Activated T-cell treated with anti-CD3 and anti-CD28 coated beads, Interleukin-2, amount 50 U/mL, for 24 hours (primary cell): ENCODE measurements at regions not wholly inside any gene's neighbourhood (a gene's known extent, or its start where the extent isn't known, plus 50 kb on each side); places are given as distances from the start of the nearest gene placed in this dataset.

ENCODE experiments used
- DNase-seq: peaks from one replicate; pipeline ENCODE4 v3.0.0-alpha.2; 2020
- H3K27ac Mint-ChIP-seq: 2 replicates; pipeline ENCODE4 v1.8.0; 2020; ENCODE audit warnings: mild to moderate bottlenecking, mixed read lengths
- H3K27me3 Mint-ChIP-seq: 2 replicates; pipeline ENCODE4 v1.8.0; 2020; ENCODE audit warnings: mixed read lengths
- H3K36me3 Mint-ChIP-seq: 2 replicates; pipeline ENCODE4 v1.8.0; 2020; ENCODE audit warnings: low read depth, mixed read lengths
- H3K4me1 Mint-ChIP-seq: 2 replicates; pipeline ENCODE4 v1.8.0; 2020; ENCODE audit warnings: low read depth, mixed read lengths
- H3K4me3 Mint-ChIP-seq: 2 replicates; pipeline ENCODE4 v1.8.0; 2020; ENCODE audit warnings: mild to moderate bottlenecking, moderate library complexity, mixed read lengths
- H3K9me3 Mint-ChIP-seq: 2 replicates; pipeline ENCODE4 v1.8.0; 2020; ENCODE audit warnings: mixed read lengths

DNA sequence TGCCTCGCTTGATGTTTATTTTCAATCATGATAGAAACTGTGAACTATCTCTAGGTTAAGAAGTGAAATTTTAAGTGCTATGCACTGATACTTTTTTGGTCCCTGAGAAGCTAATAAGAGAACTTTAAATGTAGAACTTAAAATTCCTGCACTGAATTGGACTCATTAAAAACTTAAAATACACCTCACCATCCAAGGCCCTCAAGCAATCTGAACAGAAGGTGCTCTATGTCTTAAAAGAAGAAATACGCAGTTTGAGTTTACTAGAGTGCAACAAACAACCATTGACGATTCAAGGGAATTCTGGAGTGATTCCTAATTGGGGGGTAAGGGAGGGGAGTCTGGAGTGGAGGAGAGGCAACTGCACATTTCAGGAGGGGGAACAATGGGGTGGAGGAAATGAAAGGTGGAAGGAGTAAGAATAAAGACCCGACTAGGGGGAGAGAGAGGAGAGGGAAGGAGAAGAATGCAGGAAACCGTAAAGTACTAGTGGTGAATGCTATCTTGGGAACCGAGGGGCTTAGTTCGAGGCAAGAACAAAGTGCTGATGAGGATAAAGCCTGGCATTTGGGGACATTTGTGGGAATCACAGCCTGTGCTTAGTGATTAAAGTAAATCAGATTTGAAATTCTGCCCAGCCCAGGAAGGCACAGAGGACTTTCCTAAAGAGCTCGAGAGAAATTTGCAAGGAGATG is 389.7 kb downstream of the AACS start:
- Mint-ChIP-seq H3K4me1 (no peaks in the 10 kb centered on the region), H3K27ac (no peak overlapping the region), H3K9me3 (peaks cover 19% of the 10 kb centered on the region), H3K36me3 (no peaks in the 10 kb centered on the region), H3K4me3 (no peak overlapping the region), H3K27me3 (peaks cover 13% of the 10 kb centered on the region)
- no peak for DNase-seq

DNA sequence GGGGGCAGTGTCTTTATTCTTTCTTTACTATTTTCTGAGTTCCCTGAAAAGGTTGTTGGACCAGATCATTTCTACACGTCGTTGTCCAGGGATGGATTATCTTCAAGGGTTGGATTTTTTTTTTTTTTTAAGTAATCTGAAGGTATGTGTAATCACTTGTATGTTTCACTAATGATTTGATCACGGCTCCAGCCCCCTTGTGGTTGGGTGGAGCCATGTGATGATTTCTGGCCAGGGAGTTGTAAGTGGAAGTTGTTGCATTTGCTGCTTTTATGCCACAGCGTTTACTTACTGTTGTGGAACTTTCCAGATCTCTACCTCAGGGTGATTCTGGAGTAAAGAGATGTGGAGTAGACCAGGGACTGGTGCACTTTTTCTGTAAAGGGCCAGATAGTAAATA is 390.3 kb downstream of the AACS start:
- no peaks in the 10 kb centered on the region for H3K36me3 Mint-ChIP-seq
- peaks cover 14% of the 10 kb centered on the region for H3K9me3 Mint-ChIP-seq
- H3K27ac Mint-ChIP-seq: no peak overlapping the region
- DNase-seq: no peak
- peaks cover 13% of the 10 kb centered on the region for H3K27me3 Mint-ChIP-seq
- no peak overlapping the region for H3K4me3 Mint-ChIP-seq
- no peaks in the 10 kb centered on the region for H3K4me1 Mint-ChIP-seq

DNA sequence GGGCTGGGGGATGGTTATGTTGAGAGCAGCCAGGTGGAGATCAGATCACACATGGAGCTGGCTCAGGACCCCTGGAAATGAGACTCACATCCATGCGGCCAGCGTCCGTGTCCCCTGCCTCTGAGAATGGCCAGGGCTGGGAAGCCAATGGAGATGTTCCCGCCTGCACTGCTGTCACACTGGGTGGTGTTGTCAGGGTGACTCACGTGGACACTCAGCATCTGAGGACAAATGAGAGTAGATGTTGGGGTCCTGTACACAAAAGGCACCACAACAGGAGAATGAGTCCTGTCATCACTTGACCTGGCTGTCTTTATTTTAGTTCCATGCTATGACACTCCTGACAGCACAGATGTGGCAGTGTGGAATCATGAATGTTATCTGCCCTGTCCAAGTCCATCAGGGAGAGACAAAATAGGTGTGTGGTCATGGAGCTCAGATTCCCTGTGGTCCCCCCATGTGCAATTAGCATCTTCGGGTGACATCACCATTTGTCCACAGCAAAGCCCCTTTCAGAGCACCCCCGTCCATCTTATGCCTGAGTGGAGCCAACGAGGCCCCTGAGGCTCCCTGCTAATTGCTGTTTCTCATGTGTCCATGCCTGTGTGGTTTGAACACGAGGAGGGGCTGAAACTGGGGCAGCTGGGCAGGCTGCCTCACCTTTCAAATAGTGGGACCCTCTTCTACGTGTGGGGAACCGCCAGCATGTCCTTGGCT is 393.5 kb downstream of the AACS start:
- Mint-ChIP-seq H3K36me3 (no peaks in the 10 kb centered on the region), H3K27me3 (peaks cover 13% of the 10 kb centered on the region), H3K4me3 (no peak overlapping the region), H3K4me1 (no peaks in the 10 kb centered on the region), H3K27ac (no peak overlapping the region), H3K9me3 (no peaks in the 10 kb centered on the region)
- DNase-seq: no peak

DNA sequence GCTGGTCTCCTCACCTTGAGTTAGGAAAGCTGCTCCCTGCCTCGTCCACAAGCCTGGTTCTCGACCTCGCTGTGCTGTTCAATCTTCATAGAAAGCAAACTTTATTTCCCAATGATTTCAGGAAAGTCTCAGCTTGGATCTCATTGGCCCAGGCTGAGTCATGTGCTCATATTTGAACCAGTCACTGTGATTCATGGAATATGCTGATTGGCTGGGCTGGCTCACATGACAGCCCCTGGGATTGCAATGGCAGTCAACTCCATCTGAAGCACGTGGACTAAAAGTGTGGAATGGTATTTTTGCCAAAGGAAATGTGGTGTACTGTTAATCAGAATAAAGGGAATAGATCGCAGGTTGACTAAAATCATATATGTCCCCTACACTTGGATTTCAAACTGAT is 396.6 kb downstream of the AACS start:
- Mint-ChIP-seq H3K27ac (no peak overlapping the region), H3K36me3 (no peaks in the 10 kb centered on the region)

DNA sequence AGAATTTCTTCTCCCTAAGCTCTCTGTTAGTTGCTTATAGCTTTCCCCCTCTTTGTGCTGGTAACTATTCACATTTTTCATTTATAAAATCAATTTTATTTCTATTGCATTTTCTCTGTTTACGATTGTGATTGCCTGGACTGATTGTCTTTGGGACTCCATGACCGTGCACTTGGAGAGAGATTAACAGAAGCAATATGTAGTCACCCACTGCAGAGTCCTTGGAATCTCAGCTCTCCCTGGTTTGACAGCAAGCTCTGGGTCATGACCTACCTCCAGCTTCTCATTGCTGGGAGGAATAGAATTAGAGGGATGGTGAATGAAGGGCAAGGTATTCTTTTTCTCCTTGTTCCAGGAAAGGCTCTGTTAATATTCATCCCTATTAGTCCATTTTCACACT is 398.2 kb downstream of the AACS start:
- no peaks in the 10 kb centered on the region for H3K4me1 Mint-ChIP-seq
- no peak overlapping the region for H3K27ac Mint-ChIP-seq

More for the DNA sequence above, 396.6 kb downstream of the AACS start:
- no peak for DNase-seq
- Mint-ChIP-seq H3K9me3 (no peaks in the 10 kb centered on the region), H3K27me3 (peaks cover 7% of the 10 kb centered on the region), H3K4me1 (no peaks in the 10 kb centered on the region), H3K4me3 (no peak overlapping the region)

DNA sequence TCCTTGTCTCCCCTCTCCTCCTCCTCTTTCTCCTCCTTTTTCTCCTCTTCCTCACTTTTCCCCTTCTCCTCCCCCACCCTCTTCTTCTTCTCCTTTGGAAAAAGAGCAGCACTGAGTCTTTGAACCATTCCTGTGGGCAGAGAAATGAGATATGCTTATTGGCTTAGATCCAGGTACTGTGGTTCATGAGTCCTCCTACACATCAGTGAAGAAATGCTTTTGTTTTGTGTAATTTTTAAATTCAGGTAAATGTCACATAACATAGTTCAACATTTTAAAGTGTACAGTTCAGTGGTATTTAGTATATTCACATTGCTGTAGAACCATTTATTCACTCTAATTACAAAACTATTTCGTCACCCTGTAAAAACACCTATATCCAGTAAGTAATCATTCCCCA is 402.1 kb downstream of the AACS start:
- Mint-ChIP-seq H3K27ac (no peak overlapping the region), H3K9me3 (no peaks in the 10 kb centered on the region), H3K36me3 (no peaks in the 10 kb centered on the region), H3K4me3 (no peak overlapping the region), H3K4me1 (no peaks in the 10 kb centered on the region), H3K27me3 (no peaks in the 10 kb centered on the region)
- DNase-seq: no peak

More for the DNA sequence above, 398.2 kb downstream of the AACS start:
- DNase-seq: no peak
- H3K9me3 Mint-ChIP-seq: no peaks in the 10 kb centered on the region
- no peaks in the 10 kb centered on the region for H3K27me3 Mint-ChIP-seq
- H3K36me3 Mint-ChIP-seq: no peaks in the 10 kb centered on the region
- no peak overlapping the region for H3K4me3 Mint-ChIP-seq

DNA sequence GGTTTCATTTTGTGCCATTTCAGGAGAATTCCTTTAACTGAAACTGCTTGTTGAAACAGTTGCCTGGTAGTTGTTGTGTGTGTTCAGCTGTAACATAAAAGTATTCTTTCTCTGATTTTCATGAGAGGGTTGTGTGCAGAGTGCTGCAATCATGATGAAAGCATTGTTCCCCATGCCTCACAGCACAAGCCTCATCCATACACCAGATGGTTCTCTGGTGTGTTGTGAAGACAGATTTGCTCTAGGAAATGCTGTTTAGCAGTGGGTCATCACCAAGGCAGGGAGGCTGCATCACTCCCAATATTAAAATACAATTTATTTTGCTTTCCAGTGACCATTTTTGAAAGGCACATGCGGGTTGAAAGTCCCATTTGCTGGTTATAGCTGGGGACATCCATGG is 404.4 kb downstream of the AACS start:
- H3K9me3 Mint-ChIP-seq: no peaks in the 10 kb centered on the region
- no peak for DNase-seq
- no peak overlapping the region for H3K27ac Mint-ChIP-seq
- no peaks in the 10 kb centered on the region for H3K36me3 Mint-ChIP-seq
- H3K4me1 Mint-ChIP-seq: no peaks in the 10 kb centered on the region
- H3K4me3 Mint-ChIP-seq: no peak overlapping the region
- peaks cover under 1% of the 10 kb centered on the region for H3K27me3 Mint-ChIP-seq

DNA sequence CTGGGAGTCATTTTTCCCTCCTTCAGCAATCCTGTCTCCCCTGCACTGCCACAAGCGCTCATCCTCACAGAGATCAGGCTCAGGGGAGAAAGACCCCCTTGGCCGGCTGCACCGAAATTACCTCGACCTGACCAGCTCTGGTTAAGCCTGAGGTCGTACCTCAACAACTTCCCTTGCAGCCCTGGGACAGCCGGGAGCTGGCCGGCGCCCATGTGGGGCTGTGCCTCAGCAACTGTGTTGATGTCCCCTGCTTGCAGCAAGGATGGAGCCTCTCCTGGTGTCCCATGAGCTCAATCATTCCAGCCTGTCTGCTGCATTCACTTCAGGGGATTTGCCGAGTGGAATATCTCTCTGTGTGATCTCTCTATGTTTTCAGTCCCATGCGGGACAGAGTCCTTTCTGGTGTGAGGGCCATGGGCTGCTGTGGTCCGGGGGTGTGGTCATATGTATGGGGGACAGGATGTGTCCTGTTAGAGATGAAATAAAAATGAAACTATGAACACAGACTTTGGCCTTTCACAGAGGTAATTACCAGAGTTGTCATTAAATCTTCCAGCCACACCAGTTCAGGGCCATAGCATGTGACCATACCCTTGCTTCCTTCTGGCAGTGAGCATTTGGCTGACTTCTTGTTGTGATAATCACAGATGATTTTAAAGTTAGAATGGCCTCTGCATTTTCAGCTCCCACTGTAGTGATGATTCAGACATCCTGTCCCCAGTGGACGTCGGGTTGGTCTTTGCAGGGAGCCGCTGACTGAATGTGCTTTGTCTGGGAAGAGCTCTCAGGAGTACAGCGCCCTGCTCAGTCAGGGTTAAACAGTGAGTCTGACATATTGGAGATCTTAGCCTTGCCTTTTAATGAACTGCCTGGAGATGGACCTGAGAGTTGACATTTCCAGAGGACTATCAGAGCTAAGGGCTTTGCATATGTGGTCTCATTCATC is 405.9 kb downstream of the AACS start:
- no peak overlapping the region for H3K27ac Mint-ChIP-seq
- H3K27me3 Mint-ChIP-seq: peaks cover 5% of the 10 kb centered on the region
- no peak for DNase-seq
- no peaks in the 10 kb centered on the region for H3K9me3 Mint-ChIP-seq
- H3K36me3 Mint-ChIP-seq: no peaks in the 10 kb centered on the region
- H3K4me3 Mint-ChIP-seq: no peak overlapping the region
- H3K4me1 Mint-ChIP-seq: no peaks in the 10 kb centered on the region

DNA sequence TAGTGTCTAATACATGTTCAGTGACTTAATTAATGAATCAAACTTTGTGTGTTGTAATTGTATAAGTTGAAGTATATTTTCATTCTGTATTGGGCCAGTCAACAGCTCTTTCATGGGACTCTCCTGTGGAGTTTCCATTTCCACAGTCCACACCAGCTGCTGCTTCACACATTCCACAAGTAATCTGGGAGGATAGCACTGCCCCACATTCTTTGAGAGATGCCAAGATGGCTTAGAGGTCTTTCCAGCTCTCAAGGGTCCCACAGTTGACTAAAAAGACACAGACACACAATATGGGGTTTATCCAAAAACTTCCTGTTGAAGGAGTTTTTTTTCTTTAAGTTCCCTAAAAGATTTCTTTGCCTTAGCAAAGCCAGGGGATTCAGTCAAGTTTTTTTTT is 408.3 kb downstream of the AACS start:
- no peak overlapping the region for H3K4me3 Mint-ChIP-seq
- no peak overlapping the region for H3K27ac Mint-ChIP-seq
- no peaks in the 10 kb centered on the region for H3K36me3 Mint-ChIP-seq
- no peak for DNase-seq
- no peaks in the 10 kb centered on the region for H3K4me1 Mint-ChIP-seq
- no peaks in the 10 kb centered on the region for H3K9me3 Mint-ChIP-seq
- H3K27me3 Mint-ChIP-seq: peaks cover 14% of the 10 kb centered on the region

DNA sequence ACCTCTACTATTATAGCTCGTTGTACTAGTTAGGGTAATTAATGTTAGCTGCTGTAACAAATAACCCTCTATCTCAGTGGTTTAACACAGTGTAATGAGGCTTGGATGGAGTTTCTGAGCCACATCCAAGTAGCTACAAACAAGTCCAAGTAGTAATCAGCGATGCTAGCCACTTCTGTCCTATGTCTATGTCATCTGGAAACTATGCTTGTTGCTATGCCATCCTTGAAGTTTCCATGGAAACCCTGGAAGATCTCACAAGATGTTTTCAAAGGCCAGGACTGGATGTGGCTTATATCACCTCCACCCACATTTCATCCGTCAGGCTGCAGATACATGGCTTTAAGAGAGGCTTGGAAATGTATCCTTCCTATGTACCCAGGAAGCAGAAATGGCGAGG is 422.1 kb downstream of the AACS start:
- H3K36me3 Mint-ChIP-seq: no peaks in the 10 kb centered on the region
- H3K4me1 Mint-ChIP-seq: no peaks in the 10 kb centered on the region
- H3K27me3 Mint-ChIP-seq: no peaks in the 10 kb centered on the region
- H3K9me3 Mint-ChIP-seq: peaks cover 4% of the 10 kb centered on the region
- no peak for DNase-seq
- H3K27ac Mint-ChIP-seq: no peak overlapping the region
- no peak overlapping the region for H3K4me3 Mint-ChIP-seq

DNA sequence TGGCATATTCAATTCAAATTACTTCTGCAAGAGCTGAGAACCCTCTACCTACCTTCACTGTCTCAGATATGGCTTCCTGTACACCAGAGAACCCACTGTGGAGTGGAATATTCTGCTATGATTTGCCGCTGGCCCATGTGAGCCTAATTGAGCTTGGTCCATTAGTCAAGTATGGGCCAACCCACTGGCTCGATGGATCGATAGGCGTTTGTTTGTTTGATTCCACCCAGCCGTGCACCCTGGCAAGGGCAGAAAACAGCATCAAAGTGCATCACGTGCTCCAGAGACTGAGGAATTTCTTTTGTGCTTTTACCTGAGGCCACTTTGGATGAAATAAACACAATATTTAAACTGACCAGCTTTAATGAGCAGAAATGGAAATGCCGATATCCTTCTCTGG is 426.3 kb downstream of the AACS start:
- DNase-seq: no peak
- no peak overlapping the region for H3K4me3 Mint-ChIP-seq
- no peaks in the 10 kb centered on the region for H3K27me3 Mint-ChIP-seq
- H3K27ac Mint-ChIP-seq: no peak overlapping the region
- H3K9me3 Mint-ChIP-seq: peaks cover 4% of the 10 kb centered on the region
- no peaks in the 10 kb centered on the region for H3K4me1 Mint-ChIP-seq
- H3K36me3 Mint-ChIP-seq: no peaks in the 10 kb centered on the region

DNA sequence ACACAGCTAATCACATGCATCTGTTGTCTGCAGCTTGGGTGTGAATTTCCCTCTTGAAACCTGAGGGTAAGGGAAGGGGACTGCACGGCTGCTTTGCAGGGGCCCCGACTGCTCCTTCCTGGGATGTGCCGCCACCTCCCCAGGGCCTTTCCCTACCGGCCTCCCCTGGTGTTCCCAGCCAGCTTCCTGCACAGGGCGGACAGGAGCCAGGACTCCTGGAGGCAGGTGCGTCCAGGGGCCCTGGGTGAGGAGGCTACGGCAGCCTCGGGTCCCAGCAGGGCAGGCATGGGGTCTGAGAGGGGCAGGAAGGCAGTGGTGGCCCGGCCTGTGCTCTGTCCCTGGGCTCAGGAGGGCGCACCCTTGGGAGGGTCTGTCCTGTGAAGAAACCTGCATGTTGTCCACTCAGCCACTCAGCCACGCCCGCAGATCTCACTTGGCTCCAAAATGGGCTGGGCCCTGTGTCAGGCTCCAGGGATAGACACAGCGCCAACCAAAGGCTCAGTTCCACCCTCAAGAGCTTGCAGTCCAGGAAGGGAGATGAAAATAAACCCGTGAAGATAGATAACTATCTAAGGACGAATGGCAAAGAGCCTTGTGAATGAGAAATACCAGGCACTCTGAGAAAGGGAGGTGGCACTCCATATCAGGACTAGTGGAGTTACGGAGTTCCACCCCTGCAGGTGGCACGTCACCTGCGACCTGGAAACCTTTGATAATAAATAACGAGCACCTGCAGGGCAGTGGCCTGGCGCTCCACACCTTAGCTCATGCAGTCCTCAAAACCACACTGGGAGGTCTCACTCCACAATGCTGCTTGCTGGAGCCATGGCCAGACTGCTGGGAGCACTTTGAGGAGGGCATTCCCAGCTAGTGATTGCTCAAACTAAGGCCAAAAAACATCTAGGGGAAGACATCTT is 427.4 kb downstream of the AACS start:
- H3K36me3 Mint-ChIP-seq: no peaks in the 10 kb centered on the region
- DNase-seq: no peak
- peaks cover 4% of the 10 kb centered on the region for H3K9me3 Mint-ChIP-seq
- no peaks in the 10 kb centered on the region for H3K4me1 Mint-ChIP-seq
- no peaks in the 10 kb centered on the region for H3K27me3 Mint-ChIP-seq
- no peak overlapping the region for H3K27ac Mint-ChIP-seq
- no peak overlapping the region for H3K4me3 Mint-ChIP-seq

DNA sequence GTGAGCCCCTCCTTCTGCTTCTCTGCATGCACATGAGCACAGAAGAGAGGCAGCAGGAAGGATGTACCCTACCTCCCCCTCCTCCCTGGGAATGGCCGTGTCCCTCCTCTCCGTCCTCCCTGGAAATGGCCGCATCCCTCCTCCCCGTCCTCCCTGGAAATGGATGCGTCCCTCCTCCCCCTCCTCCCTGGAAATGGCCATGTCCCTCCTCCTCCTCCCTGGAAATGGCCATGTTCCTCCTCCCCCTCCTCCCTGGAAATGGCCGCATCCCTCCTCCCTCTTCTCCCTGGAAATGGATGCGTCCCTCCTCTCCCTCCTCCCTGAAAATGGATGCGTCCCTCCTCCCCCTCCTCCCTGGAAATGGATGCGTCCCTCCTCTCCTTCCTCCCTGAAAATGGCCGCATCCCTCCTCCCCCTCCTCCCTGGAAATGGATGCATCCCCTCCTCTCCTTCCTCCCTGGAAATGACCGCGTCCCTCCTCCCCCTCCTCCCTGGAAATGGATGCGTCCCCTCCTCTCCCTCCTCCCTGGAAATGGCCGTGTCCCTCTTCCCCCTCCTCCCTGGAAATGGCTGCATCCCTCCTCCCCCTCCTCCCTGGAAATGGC is 428.6 kb downstream of the AACS start:
- no peak for DNase-seq
- Mint-ChIP-seq H3K4me1 (no peaks in the 10 kb centered on the region), H3K9me3 (peaks cover 4% of the 10 kb centered on the region), H3K4me3 (no peak overlapping the region), H3K27ac (no peak overlapping the region), H3K27me3 (no peaks in the 10 kb centered on the region), H3K36me3 (no peaks in the 10 kb centered on the region)

DNA sequence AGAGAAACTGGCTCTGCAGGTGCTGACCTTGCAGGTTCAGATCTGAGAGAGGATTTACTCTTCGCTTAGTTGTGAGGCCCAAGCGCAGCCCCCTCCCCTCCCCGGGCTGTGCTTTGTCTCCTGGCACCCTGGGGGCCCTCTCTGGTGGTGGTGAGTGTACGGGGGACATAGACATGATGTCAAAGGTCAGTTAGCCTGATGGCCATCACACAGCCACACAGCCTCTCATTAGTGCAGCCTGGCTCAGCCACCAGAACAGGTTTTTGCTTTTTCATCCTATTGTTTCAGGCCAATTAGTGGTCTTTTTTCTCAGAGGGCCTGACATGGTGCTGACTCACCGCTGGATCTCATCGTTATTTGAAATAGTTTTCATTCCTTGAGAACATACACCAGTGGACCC is 437.9 kb downstream of the AACS start:
- Mint-ChIP-seq H3K27ac (no peak overlapping the region), H3K27me3 (no peaks in the 10 kb centered on the region), H3K9me3 (no peaks in the 10 kb centered on the region), H3K36me3 (no peaks in the 10 kb centered on the region), H3K4me1 (no peaks in the 10 kb centered on the region), H3K4me3 (no peak overlapping the region)
- DNase-seq: no peak
